Retinal pigment epithelial cell (primary cell): ENCODE measurements at regions not wholly inside any gene's neighbourhood (a gene's known extent, or its start where the extent isn't known, plus 50 kb on each side); places are given as distances from the start of the nearest gene placed in this dataset.

Experiments used
- DNase-seq: peaks from one replicate; pipeline ENCODE4 v3.0.0-alpha.2; 2010; ENCODE audit warnings: low read depth
- H3K4me3 ChIP-seq: 2 replicates; pipeline ENCODE4 v1.5.1; 2011; ENCODE audit warnings: mild to moderate bottlenecking, low read length, control low read depth, moderate library complexity
- TF ChIP-seq, protein P1 (sequence below): conservative IDR thresholded peaks from 2 replicates; pipeline ENCODE4 v1.5.1; 2011; ENCODE audit warnings: low read depth, low read length, control low read depth, inconsistent platforms

GRCh38 chr1:245045087-245045881 lies 109.5 kb upstream of the KIF26B start:
- TF ChIP-seq, protein P1, sequence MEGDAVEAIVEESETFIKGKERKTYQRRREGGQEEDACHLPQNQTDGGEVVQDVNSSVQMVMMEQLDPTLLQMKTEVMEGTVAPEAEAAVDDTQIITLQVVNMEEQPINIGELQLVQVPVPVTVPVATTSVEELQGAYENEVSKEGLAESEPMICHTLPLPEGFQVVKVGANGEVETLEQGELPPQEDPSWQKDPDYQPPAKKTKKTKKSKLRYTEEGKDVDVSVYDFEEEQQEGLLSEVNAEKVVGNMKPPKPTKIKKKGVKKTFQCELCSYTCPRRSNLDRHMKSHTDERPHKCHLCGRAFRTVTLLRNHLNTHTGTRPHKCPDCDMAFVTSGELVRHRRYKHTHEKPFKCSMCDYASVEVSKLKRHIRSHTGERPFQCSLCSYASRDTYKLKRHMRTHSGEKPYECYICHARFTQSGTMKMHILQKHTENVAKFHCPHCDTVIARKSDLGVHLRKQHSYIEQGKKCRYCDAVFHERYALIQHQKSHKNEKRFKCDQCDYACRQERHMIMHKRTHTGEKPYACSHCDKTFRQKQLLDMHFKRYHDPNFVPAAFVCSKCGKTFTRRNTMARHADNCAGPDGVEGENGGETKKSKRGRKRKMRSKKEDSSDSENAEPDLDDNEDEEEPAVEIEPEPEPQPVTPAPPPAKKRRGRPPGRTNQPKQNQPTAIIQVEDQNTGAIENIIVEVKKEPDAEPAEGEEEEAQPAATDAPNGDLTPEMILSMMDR, result no peak
- no peak overlapping the region for H3K4me3 ChIP-seq
- DNase-seq, result no peak

DNA sequence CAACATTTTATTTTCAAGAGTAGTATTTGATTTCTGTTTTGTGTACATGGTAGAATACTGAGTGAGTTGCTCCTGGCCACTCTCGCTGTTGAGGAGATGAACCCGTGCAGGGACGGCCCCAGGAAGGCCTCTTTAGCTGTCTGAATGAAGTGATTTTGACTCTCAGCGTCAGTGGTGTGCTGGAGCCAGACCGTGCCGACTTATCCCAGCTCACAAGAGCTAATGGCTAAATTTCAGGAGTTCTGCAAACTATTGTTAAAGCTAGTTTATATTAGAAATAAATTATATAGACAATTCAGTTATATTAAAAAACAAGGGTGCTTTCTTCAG lies 111.2 kb upstream of the KIF26B start:
- no peak overlapping the region for H3K4me3 ChIP-seq
- TF ChIP-seq, protein P1, result no peak
- DNase-seq, result no peak

DNA sequence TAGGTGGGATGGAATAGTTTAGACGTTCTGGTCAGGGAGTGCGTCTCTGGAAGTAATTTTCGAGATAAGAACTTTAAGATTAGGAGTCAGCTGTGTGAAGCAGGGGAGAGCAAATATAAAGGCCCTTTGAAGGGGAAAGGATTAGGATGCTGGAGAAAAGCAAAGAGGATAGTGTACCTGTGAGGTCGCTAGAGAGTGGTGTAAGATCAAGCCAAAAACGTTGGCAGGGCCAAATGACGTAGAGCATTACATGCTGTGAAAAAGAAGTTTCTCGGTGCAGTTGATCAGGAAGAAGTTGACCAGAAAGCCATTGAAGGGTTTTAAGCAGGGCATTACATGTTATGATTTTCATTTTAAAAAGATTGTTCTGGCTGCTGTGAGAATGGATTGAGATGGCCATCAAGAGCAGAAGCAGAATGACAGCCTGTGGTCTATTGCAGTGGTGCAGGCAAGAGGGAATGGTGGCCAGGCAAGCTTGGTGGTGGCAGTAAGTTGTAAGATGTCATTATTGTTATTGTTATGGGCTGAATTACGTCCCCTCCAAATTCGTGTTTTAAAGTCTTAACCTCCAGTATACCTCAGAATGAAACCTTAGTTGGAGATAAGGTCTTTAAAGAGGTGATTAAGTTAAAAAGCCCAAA lies 113.6 kb upstream of the KIF26B start:
- DNase-seq, result no peak
- H3K4me3 ChIP-seq, result no peak overlapping the region
- TF ChIP-seq, protein P1, result no peak

GRCh38 chr1:245039196-245039595 lies 115.6 kb upstream of the KIF26B start:
- DNase-seq, result no peak
- TF ChIP-seq, protein P1, result no peak
- H3K4me3 ChIP-seq, result no peak overlapping the region

GRCh38 chr1:245036102-245036501 lies 118.7 kb upstream of the KIF26B start:
- TF ChIP-seq, protein P1, result no peak
- DNase-seq, result no peak
- no peak overlapping the region for H3K4me3 ChIP-seq

GRCh38 chr1:245031041-245031440 lies 123.7 kb upstream of the KIF26B start:
- TF ChIP-seq, protein P1, result no peak
- no peak for DNase-seq
- no peak overlapping the region for H3K4me3 ChIP-seq

- DNase-seq, result no peak
- H3K4me3 ChIP-seq, result no peak overlapping the region
- TF ChIP-seq, protein P1, result no peak
Measured at GRCh38 chr1:245026247-245026646, 128.5 kb upstream of the KIF26B start.
